ENCODE measurements at regions not wholly inside any gene's neighbourhood (a gene's known extent, or its start where the extent isn't known, plus 50 kb on each side); places are given as distances from the start of the nearest gene placed in this dataset.

DNA sequence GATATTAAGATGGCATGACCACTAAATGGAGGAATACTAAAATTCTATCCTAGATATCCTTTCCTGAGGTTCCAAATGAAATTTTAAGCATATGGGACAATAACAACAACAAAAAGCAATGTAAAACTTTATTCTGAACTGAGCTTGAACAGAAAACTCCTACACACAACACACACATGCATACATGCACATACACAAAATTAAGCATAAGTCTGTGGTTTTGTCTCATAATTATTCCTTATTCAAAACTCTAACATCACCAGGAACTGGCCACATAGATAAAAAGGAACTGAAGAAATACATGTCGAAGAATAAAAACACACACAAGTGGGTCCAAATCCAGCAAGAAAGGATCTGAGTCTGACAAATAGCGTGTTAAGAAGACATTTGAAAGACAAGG, 168.0 kb downstream of the COX18 start:
- no peak for TF ChIP-seq ZNF274 (IDR thresholded peaks at IDR 0.05; ENCODE audit: low read depth, low read length)
- TF ChIP-seq SUZ12 (IDR thresholded peaks at IDR 0.05; ENCODE audit: extremely low read depth, insufficient read depth, insufficient read length) = no peak
- no peak for TF ChIP-seq YY1 (IDR thresholded peaks at IDR 0.05; ENCODE audit: insufficient read depth, insufficient read length)
